Natural killer cell (primary cell): ENCODE measurements at regions not wholly inside any gene's neighbourhood (a gene's known extent, or its start where the extent isn't known, plus 50 kb on each side); places are given as distances from the start of the nearest gene placed in this dataset.

ENCODE experiments used
- ATAC-seq, 3 donors: fragments of 150-1000 bp in 2 of 3; fragments of 200-7000 bp in 1 of 3; cut with Tn5 transposase; 1 replicate in 1 of 3; 2 replicates in 2 of 3; pipeline ENCODE4 v1.10.0; 2021; ENCODE audit warnings: mild to moderate bottlenecking in 2 of 3, moderate library complexity in 2 of 3
- DNase-seq, 2 donors: peaks; one replicate each; pipeline versions ENCODE4 v3.0.0 to v3.0.0-alpha.2; 2013 to 2021; ENCODE audit warnings: mixed read lengths in 1 of 2
- H3K27ac ChIP-seq: one replicate; pipeline ENCODE4 v1.5.1; 2013; ENCODE audit warnings: mild to moderate bottlenecking, low read length
- H3K27me3 ChIP-seq: one replicate; pipeline ENCODE4 v1.6.1; 2013; ENCODE audit warnings: low read length; ENCODE audit not compliant: control insufficient read depth, insufficient read depth
- H3K36me3 ChIP-seq: one replicate; pipeline ENCODE4 v1.6.1; 2013; ENCODE audit warnings: low read length; ENCODE audit not compliant: control insufficient read depth, insufficient read depth
- H3K4me1 ChIP-seq: one replicate; pipeline ENCODE4 v1.6.1; 2013; ENCODE audit warnings: low read length; ENCODE audit not compliant: control insufficient read depth, insufficient read depth
- H3K4me3 ChIP-seq: one replicate; pipeline ENCODE4 v1.5.1; 2013; ENCODE audit warnings: low read length
- H3K9me3 ChIP-seq: one replicate; pipeline ENCODE4 v1.6.1; 2013; ENCODE audit warnings: low read length; ENCODE audit not compliant: control insufficient read depth, insufficient read depth
- H3K27ac Mint-ChIP-seq, 2 donors: one replicate each; pipeline ENCODE4 v1.8.0; 2022; ENCODE audit warnings: mild to moderate bottlenecking in 2 of 2, mixed read lengths in 2 of 2, moderate library complexity in 1 of 2
- H3K27me3 Mint-ChIP-seq, 2 donors: one replicate each; pipeline ENCODE4 v1.8.0; 2022; ENCODE audit warnings: low read depth in 2 of 2, mixed read lengths in 2 of 2
- H3K36me3 Mint-ChIP-seq: one replicate; pipeline ENCODE4 v1.8.0; 2022; ENCODE audit warnings: mixed read lengths
- H3K4me1 Mint-ChIP-seq, 2 donors: one replicate each; pipeline ENCODE4 v1.8.0; 2022; ENCODE audit warnings: mixed read lengths in 2 of 2
- H3K4me3 Mint-ChIP-seq: one replicate; pipeline ENCODE4 v1.8.0; 2022; ENCODE audit warnings: mild to moderate bottlenecking, moderate library complexity, mixed read lengths
- H3K9me3 Mint-ChIP-seq, 2 donors: one replicate each; pipeline ENCODE4 v1.8.0; 2022; ENCODE audit warnings: mixed read lengths in 2 of 2
- WGBS: methylation state at CpG from one replicate; pipeline ENCODE4 v1.1.7; 2013; ENCODE audit warnings: missing lambda C conversion rate; ENCODE audit not compliant: insufficient coverage; 5-methylcytosine and 5-hydroxymethylcytosine counted together
- intact Hi-C: fragments of 100-400 bp; cut with micrococcal nuclease; formaldehyde crosslinking; loops from one replicate; pipeline ENCODE4 v1.14.2; 2022
- TF ChIP-seq, protein P1 (sequence below): fragments of 200-600 bp; IDR thresholded peaks from one replicate; pipeline ENCODE4 v1.8.0; 2022; ENCODE audit warnings: antibody characterized with exemption

- H3K4me3 Mint-ChIP-seq: peak overlapping the region; percentile 29
- DNase-seq: no peak
- H3K4me3 ChIP-seq: no peak overlapping the region
- H3K27ac Mint-ChIP-seq: peak overlapping the region; percentile 3 to 11
- no peaks in the 10 kb centered on the region for H3K9me3 ChIP-seq
- peaks cover 12% of the 10 kb centered on the region for H3K4me1 ChIP-seq
- H3K36me3 ChIP-seq: no peaks in the 10 kb centered on the region
- no peaks in the 10 kb centered on the region for H3K27me3 ChIP-seq
- H3K36me3 Mint-ChIP-seq: peaks cover 10% of the 10 kb centered on the region
- H3K27ac ChIP-seq: no peak overlapping the region
- TF ChIP-seq, protein P1, sequence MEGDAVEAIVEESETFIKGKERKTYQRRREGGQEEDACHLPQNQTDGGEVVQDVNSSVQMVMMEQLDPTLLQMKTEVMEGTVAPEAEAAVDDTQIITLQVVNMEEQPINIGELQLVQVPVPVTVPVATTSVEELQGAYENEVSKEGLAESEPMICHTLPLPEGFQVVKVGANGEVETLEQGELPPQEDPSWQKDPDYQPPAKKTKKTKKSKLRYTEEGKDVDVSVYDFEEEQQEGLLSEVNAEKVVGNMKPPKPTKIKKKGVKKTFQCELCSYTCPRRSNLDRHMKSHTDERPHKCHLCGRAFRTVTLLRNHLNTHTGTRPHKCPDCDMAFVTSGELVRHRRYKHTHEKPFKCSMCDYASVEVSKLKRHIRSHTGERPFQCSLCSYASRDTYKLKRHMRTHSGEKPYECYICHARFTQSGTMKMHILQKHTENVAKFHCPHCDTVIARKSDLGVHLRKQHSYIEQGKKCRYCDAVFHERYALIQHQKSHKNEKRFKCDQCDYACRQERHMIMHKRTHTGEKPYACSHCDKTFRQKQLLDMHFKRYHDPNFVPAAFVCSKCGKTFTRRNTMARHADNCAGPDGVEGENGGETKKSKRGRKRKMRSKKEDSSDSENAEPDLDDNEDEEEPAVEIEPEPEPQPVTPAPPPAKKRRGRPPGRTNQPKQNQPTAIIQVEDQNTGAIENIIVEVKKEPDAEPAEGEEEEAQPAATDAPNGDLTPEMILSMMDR: no peak
- no peak for ATAC-seq
- WGBS: 88% methylated on average over 4 of the region's 4 CpGs
- peaks cover 62 to 68% of the 10 kb centered on the region in 2 donors for H3K4me1 Mint-ChIP-seq
- no peaks in the 10 kb centered on the region for H3K27me3 Mint-ChIP-seq
- intact Hi-C loops: no loop called here
- H3K9me3 Mint-ChIP-seq: no peaks in the 10 kb centered on the region
These were observed 342.9 kb upstream of the ACVR2A start for GRCh38 chr2:147501968-147502367.

DNA sequence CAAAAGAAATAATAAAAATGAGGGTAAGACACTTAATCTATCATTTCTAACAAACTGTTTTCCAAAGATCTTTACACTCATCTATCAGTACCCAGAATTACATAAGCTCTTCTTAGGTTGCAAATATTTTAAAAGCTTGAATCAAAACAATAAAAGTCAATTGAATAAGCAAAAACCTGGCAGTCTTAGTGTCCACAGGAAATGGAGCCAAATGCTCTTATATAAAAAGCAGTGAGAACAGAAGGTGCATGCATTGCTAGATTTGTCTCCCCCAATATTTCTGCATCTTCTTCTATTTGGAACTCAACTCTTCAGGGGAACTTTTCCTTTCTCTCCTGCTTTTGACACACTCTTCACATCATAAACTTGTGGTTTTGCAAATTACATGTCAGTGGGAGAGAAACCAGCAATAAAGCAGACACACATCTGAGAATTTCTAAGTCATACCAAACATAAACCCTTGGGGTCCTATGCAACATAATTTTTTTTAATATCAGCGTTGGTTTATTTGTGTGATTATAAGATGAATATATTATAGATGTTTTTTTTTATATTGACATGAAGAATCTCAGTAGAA is 343.9 kb upstream of the ACVR2A start:
- WGBS: no CpG with 5 or more reads among the region's 1 CpG
- H3K27me3 Mint-ChIP-seq: no peaks in the 10 kb centered on the region
- Histone ChIP-seq H3K36me3 (no peaks in the 10 kb centered on the region), H3K9me3 (no peaks in the 10 kb centered on the region), H3K4me3 (no peak overlapping the region), H3K27ac (no peak overlapping the region), H3K27me3 (no peaks in the 10 kb centered on the region), H3K4me1 (peaks cover 12% of the 10 kb centered on the region)
- intact Hi-C loops: no loop called here
- DNase-seq: no peak
- TF ChIP-seq, protein P1: no peak
- H3K36me3 Mint-ChIP-seq: peaks cover 10% of the 10 kb centered on the region
- peak overlapping the region; percentile 86 for H3K4me3 Mint-ChIP-seq
- H3K9me3 Mint-ChIP-seq: no peaks in the 10 kb centered on the region
- peak overlapping the region; percentile 90 to 93 for H3K27ac Mint-ChIP-seq
- no peak for ATAC-seq
- H3K4me1 Mint-ChIP-seq: peaks cover 72 to 73% of the 10 kb centered on the region in 2 donors

GRCh38 chr2:147500229-147500628 is 344.6 kb upstream of the ACVR2A start:
- no peaks in the 10 kb centered on the region for H3K9me3 ChIP-seq
- DNase-seq (peak in 1 of 2 donors; percentile 39), ATAC-seq (peak; percentile 52 to 89 (median 71))
- WGBS: 3% methylated on average over 3 of the region's 3 CpGs
- H3K4me3 ChIP-seq: no peak overlapping the region
- no peaks in the 10 kb centered on the region for H3K27me3 ChIP-seq
- intact Hi-C loops: no loop called here
- H3K4me1 ChIP-seq: peaks cover 12% of the 10 kb centered on the region
- Mint-ChIP-seq H3K9me3 (no peaks in the 10 kb centered on the region), H3K36me3 (peaks cover 10% of the 10 kb centered on the region), H3K27me3 (no peaks in the 10 kb centered on the region), H3K27ac (peak overlapping the region; percentile 90 to 93), H3K4me1 (peaks cover 72 to 77% of the 10 kb centered on the region in 2 donors), H3K4me3 (peak overlapping the region; percentile 86)
- peak overlapping the region; percentile 65 for H3K27ac ChIP-seq
- TF ChIP-seq, protein P1: no peak
- no peaks in the 10 kb centered on the region for H3K36me3 ChIP-seq

GRCh38 chr2:147499785-147500184 is 345.0 kb upstream of the ACVR2A start:
- H3K27me3 ChIP-seq: no peaks in the 10 kb centered on the region
- Mint-ChIP-seq H3K4me1 (peaks cover 69 to 77% of the 10 kb centered on the region in 2 donors), H3K9me3 (no peaks in the 10 kb centered on the region), H3K27me3 (no peaks in the 10 kb centered on the region), H3K27ac (peak overlapping the region; percentile 90 to 93), H3K36me3 (peaks cover 10% of the 10 kb centered on the region), H3K4me3 (peak overlapping the region; percentile 86)
- peaks cover 12% of the 10 kb centered on the region for H3K4me1 ChIP-seq
- H3K9me3 ChIP-seq: no peaks in the 10 kb centered on the region
- peak overlapping the region; percentile 65 for H3K27ac ChIP-seq
- DNase-seq: no peak
- TF ChIP-seq, protein P1: no peak
- no peak overlapping the region for H3K4me3 ChIP-seq
- no peaks in the 10 kb centered on the region for H3K36me3 ChIP-seq
- 29% methylated on average over 2 of the region's 2 CpGs for WGBS
- intact Hi-C loops: no loop called here
- peak in 2 of 3 donors; percentile 7 to 21 for ATAC-seq
